ENCODE measurements at regions not wholly inside any gene's neighbourhood (a gene's known extent, or its start where the extent isn't known, plus 50 kb on each side); places are given as distances from the start of the nearest gene placed in this dataset.

GRCh38 chr5:5050801-5051200, 89.3 kb upstream of the ADAMTS16 start:
- Histone ChIP-seq H3K9me2 (ENCODE audit: insufficient read depth, low read length) (no peaks in the 10 kb centered on the region), H3K79me2 (ENCODE audit: insufficient read depth, low read depth, low read length) (no peaks in the 10 kb centered on the region), H3K27ac (ENCODE audit: low read depth, low read length, poor library complexity, severe bottlenecking) (no peak overlapping the region), H2AFZ (ENCODE audit: low read length) (no peak overlapping the region), H3K9me3 (ENCODE audit: low read length) (no peaks in the 10 kb centered on the region), H3K4me2 (ENCODE audit: low read length) (no peak overlapping the region), H3K4me3 (ENCODE audit: low read depth, low read length, poor library complexity, severe bottlenecking) (no peak overlapping the region), H3K4me1 (ENCODE audit: insufficient read depth, low read length, poor library complexity, severe bottlenecking) (no peaks in the 10 kb centered on the region), H3K36me3 (ENCODE audit: insufficient read depth, low read length) (no peaks in the 10 kb centered on the region), H4K20me1 (ENCODE audit: insufficient read depth, low read length) (no peaks in the 10 kb centered on the region)
- TF ChIP-seq CTCF (conservative IDR thresholded peaks at IDR 0.05; ENCODE audit: low read length) (no peak), EZH2phosphoT487 (IDR thresholded peaks at IDR 0.05; ENCODE audit: borderline replicate concordance, low read depth, low read length) (no peak)
- BruUV-seq (replicated peaks), result no TSS peak
- POLR2A ChIA-PET, result interaction anchor here (0.7 kb wide), 2 partner anchors 14 to 96 kb away, joined by 3 read pairs; no protein-coding TSS in a partner anchor
- no peak for DNase-seq (ENCODE audit: low spot score)
- intact Hi-C loops (cut with micrococcal nuclease; ENCODE audit: unreplicated experiment), result no loop called here
- CTCF ChIA-PET (ENCODE audit: unreplicated experiment), result no interaction called here

DNA sequence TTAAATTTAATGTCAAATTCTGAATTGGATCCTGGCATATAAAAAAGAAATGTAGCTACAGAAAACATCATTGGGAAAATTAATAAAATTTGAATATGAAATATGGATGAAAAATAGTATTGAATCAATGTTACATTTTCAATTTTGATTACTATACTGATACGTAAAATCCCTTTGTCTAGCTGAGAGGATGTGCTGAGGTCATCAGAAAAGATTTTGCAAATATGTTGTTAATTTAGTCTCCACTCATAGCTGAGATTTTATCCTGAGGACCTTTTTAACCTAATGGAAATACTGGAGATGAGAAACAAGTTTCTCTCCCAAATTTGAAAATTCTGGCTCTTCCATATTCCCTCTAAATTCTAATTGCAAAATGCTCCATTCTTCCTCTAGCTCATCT, 84.4 kb upstream of the ADAMTS16 start:
- Histone ChIP-seq H3K9me2 (ENCODE audit: insufficient read depth, low read length) (no peaks in the 10 kb centered on the region), H3K36me3 (ENCODE audit: insufficient read depth, low read length) (no peaks in the 10 kb centered on the region), H3K4me2 (ENCODE audit: low read length) (no peak overlapping the region), H4K20me1 (ENCODE audit: insufficient read depth, low read length) (no peaks in the 10 kb centered on the region), H3K79me2 (ENCODE audit: insufficient read depth, low read depth, low read length) (no peaks in the 10 kb centered on the region), H3K9me3 (ENCODE audit: low read length) (no peaks in the 10 kb centered on the region), H3K4me3 (ENCODE audit: low read depth, low read length, poor library complexity, severe bottlenecking) (no peak overlapping the region), H3K4me1 (ENCODE audit: insufficient read depth, low read length, poor library complexity, severe bottlenecking) (no peaks in the 10 kb centered on the region), H2AFZ (ENCODE audit: low read length) (no peak overlapping the region), H3K27ac (ENCODE audit: low read depth, low read length, poor library complexity, severe bottlenecking) (no peak overlapping the region)
- ChIA-PET POLR2A (interaction anchor here (0.6 to 0.8 kb wide), 3 partner anchors 16 to 1098 kb away, joined by 3 read pairs; no protein-coding TSS in a partner anchor), CTCF (ENCODE audit: unreplicated experiment) (no interaction called here)
- no TSS peak for BruUV-seq (replicated peaks)
- no peak for DNase-seq (ENCODE audit: low spot score)
- TF ChIP-seq EZH2phosphoT487 (IDR thresholded peaks at IDR 0.05; ENCODE audit: borderline replicate concordance, low read depth, low read length), result no peak
- no peak for TF ChIP-seq CTCF (conservative IDR thresholded peaks at IDR 0.05; ENCODE audit: low read length)
- intact Hi-C loops (cut with micrococcal nuclease; ENCODE audit: unreplicated experiment), result no loop called here

GRCh38 chr5:5061836-5062235, 78.3 kb upstream of the ADAMTS16 start:
- BruUV-seq (replicated peaks), result no TSS peak
- no peak overlapping the region for H3K4me3 ChIP-seq (ENCODE audit: low read depth, low read length, poor library complexity, severe bottlenecking)
- H3K4me1 ChIP-seq (ENCODE audit: insufficient read depth, low read length, poor library complexity, severe bottlenecking), result no peaks in the 10 kb centered on the region
- ChIA-PET CTCF (ENCODE audit: unreplicated experiment) (no interaction called here), POLR2A (interaction anchor here (0.6 kb wide), 1 partner anchor 1454 kb away, joined by 3 read pairs; no protein-coding TSS in a partner anchor)
- H3K27ac ChIP-seq (ENCODE audit: low read depth, low read length, poor library complexity, severe bottlenecking), result no peak overlapping the region
- H3K9me2 ChIP-seq (ENCODE audit: insufficient read depth, low read length), result no peaks in the 10 kb centered on the region
- H3K79me2 ChIP-seq (ENCODE audit: insufficient read depth, low read depth, low read length), result no peaks in the 10 kb centered on the region
- H4K20me1 ChIP-seq (ENCODE audit: insufficient read depth, low read length), result no peaks in the 10 kb centered on the region
- no peak for DNase-seq (ENCODE audit: low spot score)
- H3K36me3 ChIP-seq (ENCODE audit: insufficient read depth, low read length), result no peaks in the 10 kb centered on the region
- intact Hi-C loops (cut with micrococcal nuclease; ENCODE audit: unreplicated experiment), result no loop called here
- H2AFZ ChIP-seq (ENCODE audit: low read length), result no peak overlapping the region
- no peaks in the 10 kb centered on the region for H3K9me3 ChIP-seq (ENCODE audit: low read length)
- no peak overlapping the region for H3K4me2 ChIP-seq (ENCODE audit: low read length)
- no peak for TF ChIP-seq EZH2phosphoT487 (IDR thresholded peaks at IDR 0.05; ENCODE audit: borderline replicate concordance, low read depth, low read length)
- TF ChIP-seq CTCF (conservative IDR thresholded peaks at IDR 0.05; ENCODE audit: low read length), result no peak

Data from OCI-LY7 (cell line).